SK-MEL-5 (cell line): ENCODE measurements at regions not wholly inside any gene's neighbourhood (a gene's known extent, or its start where the extent isn't known, plus 50 kb on each side); places are given as distances from the start of the nearest gene placed in this dataset.
"Not testable (repeated sequence)": the region's sequence is repeated elsewhere in the genome, so short reads cannot be mapped to it uniquely, and the experiment has no call there.

ENCODE experiments used
- DNase-seq: peaks from one replicate; pipeline ENCODE4 v3.0.0-alpha.2; 2016; ENCODE audit warnings: low read depth, low spot score
- in situ Hi-C: cut with HindIII; loops from 2 replicates; pipeline ENCODE4 v1.10.0; 2016; ENCODE audit warnings: low sequenced_read_pairs, high pct_unique_total_duplicates, low pct_unique_long_range_greater_than_20kb

DNA sequence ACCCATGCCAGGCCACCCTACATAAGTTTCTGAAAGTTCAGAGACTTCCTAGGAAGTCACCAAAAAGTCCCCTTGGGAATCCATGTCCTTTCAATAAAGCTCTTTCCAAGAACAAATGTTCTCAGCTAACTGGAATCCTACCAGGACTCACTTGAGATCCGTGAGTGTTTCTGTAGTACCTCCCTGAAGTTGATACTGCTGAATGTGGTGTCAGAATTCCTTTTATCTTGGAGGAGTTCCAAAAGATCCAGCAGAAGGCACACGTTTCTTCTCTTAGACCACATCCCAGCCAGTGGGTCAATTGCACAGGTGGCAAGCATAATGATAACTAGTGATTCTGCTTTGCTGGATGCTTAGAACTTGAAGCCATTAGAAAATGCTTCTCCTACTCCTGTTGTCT is 689.7 kb upstream of the IGFBP3 start:
- in situ Hi-C loops: no loop called here
- no peak for DNase-seq

DNA sequence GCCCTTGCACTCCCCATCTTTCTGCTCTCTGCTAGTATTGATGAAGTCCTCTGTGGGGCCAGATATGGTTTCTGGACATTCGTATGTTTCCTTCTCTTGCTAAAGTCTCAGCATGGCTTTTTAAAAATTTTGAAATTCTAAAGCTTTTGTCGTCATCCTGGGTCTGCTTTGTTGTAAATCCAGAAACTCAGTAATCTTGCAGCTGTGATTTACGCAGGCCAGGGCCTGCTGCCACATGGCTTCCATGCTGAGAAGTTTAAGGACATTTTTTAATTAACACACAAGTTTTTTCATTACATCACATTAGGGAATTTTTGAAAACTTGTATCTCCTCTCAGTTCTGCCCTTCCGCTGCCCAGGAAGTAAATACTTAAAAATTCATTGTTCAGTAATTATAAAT is 686.1 kb upstream of the IGFBP3 start:
- no peak for DNase-seq
- in situ Hi-C loops: no loop called here

DNA sequence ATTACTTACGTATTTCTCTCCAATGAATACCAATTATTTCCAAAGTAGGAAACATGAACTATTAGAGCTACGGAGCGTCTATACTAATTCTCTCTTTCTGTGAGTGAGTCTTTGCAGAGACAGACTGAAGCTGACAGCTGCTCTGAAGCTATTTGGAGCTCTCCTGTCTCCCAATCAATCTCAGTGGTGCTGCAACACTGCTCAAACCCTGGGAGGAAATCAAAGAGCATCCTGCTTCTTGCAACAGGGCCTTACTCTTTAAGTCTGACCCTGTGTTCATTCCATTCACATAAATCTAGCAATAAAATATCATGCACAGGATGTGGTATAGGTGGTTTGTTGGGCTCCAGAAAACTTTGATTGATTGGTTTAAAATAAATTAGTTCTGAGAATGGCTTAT is 685.7 kb upstream of the IGFBP3 start:
- in situ Hi-C loops: no loop called here
- no peak for DNase-seq

DNA sequence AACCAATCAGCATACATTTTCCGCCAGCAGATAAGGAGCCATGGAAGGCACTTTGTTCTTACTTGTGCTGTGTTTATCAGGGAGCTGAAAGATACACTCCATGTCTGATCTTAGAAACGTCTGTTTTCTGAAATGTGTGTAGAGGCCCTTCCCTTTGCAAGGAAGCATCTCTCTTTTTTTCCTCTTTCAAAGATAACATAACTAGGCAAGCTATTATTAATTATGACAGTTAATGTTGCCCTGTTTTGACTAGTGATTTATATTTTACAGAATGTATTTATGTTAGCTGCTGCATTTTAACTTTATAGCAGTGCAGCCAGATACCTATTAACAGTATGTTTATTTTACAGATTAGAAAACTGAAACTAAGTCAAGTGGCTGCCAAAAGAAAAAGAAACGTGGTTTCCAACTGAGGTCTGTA is 683.2 kb upstream of the IGFBP3 start:
- DNase-seq: no peak
- in situ Hi-C loops: no loop called here

DNA sequence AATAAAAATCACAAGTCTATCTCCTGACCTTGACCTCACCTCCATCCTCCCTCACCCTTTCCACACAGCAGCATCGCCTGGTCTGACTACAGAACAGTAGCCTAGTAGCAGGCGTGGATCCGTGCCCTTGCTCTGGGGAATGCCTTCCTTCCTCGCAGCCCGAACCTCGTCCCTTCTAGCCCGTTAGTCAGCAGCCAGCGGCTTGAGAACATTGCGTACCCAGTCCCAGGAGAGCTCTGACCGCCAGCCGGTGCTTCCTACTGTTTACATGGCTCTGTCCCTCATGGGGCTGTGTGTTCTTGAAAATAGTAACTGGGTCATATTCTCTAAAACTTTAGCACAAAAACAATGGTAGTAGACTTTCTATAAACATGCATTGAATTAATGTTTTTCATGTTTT is 682.7 kb upstream of the IGFBP3 start:
- DNase-seq: no peak
- in situ Hi-C loops: no loop called here

DNA sequence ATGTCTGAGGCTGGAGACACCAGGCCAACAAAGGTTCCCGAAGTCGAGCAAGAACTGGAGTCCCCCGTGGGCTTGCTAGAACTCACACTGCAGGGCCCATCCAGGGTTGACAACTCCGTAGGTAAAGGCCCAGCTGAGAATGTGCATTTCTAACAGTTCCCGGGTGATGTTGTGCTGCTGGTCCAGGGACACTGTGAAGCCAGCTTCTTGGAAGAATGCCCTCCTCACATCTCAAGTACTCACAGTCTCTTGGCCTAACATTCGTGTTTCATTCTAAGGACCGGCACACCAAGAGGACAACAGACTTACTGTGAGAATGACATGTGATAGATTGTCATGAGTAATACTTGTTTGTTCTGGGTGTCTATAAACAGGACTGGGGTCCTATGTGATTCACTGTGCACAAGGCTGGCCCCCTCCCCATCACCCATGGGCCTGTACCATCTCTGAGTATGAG is 682.3 kb upstream of the IGFBP3 start:
- in situ Hi-C loops: no loop called here
- peak; percentile 45 for DNase-seq

DNA sequence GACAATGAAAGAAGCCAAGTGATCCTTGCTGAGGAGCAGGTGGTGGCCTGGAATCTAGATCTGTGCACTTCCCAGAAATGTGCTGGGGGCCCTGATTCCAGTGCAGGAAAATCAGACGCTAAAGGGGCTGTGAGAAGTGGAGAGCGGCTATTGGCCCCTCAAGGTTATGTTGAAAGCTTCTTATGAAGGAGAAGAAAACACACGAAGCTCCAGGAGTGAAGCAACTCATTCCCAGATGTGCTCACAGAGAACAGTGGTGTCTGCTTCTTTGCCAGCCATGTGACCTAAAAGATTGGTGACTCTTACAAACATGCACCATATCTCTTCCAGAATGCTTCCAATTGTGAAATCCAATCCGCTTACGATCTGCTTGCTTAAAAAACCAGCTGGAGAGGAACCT is 679.3 kb upstream of the IGFBP3 start:
- in situ Hi-C loops: no loop called here
- no peak for DNase-seq

DNA sequence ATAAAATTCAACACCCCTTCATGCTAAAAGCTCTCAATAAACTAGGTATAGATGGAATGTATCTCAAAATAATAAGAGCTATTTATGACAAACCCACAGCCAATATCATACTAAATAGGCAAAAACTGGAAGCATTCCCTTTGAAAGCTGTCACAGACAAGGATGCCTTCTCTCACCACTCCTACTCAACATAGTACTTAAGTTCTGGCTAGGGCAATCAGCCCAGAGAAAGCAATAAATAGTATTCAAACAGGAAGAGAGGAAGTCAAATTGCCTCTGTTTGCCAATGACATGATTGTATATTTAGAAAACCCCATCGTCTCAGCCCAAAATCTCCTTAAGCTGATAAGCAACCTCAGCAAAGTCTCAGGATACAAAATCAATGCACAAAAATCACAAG is 673.8 kb upstream of the IGFBP3 start:
- in situ Hi-C loops, DNase-seq: not testable (repeated sequence)

DNA sequence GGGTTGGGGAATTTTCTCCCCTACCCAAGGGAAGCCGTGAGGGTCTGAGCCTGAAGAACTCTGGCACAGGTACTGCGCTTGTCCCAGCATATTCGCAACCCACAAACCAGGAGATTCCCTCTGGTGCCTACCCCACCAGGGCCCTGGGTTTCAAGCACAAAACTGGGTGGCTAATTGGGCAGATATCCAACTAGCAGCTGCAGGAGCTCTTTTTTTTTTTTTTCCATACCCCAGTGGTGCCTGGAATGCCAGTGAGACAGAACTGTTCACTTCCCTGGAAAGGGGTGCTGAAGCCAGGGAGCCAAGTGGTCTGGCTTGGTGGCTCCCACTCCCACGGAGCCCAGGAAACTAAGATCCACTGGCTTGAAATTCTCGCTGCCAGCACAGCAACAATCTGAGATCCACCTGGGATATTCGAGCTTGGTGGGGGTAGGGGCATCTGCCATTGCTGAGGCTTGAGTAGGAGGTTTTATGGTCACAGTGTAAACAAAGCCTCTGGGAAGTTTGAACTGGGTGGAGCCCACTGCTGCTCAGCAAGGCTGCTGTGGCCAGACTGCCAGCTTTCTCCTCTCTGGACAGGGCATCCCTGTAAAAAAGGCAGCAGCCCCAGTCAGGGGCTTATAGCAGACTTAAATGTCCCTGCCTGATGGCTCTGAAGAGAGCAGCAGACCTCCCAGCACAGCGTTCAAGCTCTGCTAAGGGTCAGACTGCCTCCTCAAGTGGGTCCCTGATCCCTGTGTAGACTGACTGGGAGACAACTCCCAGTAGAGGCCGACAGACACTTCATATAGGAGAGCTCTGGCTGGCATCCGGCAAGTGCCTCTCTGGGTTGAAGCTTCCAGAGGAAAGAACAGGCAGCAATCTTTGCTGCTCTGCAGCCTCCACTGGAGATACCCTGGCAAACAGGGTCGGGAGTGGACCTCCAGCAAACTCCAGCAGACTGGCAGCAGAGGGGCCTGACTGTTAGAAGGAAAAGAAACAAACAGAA is 670.1 kb upstream of the IGFBP3 start:
- in situ Hi-C loops, DNase-seq: not testable (repeated sequence)

DNA sequence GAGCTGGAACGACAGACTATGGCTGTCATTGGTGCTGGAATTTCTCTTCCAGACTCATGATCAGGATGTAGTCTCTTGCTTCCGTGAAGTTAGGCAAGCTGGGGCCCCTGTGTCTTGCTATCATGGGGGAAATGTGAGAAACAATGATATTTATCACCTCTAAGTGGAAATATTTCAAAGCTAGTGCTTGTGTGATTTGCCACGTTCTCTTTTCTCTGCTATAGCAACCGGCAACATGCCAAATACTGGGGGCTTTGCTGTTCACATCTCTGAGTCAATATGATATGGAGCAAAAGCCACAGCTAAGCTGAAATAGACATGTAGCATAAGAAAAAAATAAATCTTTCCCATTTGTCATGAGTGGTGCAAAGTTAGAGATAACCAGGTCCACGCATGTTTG is 668.2 kb upstream of the IGFBP3 start:
- DNase-seq: no peak
- in situ Hi-C loops: no loop called here

DNA sequence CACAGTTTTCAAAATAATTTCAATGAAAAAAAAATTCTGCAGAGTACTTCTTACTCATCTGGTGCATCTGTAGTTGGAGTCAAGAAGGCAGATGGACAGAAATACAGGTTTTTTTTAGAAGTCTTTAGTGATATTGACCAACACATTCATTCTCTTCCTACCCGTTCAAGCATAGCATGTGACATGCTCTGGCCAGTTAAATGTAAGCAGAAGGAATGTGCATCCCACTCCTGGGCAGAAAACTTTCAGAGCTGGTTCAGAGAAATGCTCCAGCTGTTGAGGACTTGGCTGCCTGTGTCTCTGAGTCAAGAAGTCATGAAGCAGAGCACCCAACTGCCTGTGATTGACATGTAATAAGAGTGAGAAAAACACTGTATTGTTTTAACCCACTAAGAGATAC is 665.3 kb upstream of the IGFBP3 start:
- no peak for DNase-seq
- in situ Hi-C loops: no loop called here

DNA sequence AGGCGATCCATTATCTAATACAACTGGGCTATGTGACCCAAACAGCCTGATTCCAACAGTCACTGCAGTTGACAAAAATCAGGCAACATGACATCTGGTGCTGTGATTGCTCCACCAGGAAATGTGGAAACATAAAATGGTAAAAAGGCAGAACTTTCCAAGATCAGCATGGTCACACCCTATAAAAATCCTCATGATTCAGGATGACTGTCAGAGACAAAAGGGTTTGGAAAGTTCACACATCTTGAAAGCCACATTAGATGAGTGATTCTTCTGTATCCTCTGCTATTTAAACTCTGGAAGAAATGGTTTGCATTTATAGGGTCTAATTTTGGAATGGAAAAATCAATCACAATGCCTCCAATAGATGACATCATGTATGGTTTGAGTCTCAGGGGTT is 662.6 kb upstream of the IGFBP3 start:
- no peak for DNase-seq

DNA sequence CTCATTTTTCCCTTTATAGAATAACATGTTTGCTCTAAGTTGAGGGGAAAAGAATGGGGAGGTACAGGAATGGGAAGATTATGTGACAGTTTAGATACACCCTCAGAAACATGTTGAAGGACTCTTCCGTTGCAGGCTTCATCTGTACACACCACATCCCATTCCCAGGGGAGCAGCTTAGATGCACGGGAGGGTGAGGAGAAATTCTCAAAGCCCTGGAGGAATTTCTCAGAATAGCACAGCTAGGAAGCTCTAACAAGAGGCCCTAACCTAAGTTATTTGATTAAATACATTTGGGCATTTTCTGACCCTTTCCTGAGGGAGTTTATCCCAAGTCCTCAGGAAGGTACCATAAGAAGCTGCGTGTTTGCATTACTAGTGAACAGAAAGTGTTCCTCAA is 660.2 kb upstream of the IGFBP3 start:
- no peak for DNase-seq
- in situ Hi-C loops: no loop called here

More for the DNA sequence above, 662.6 kb upstream of the IGFBP3 start:
- in situ Hi-C loops: no loop called here

DNA sequence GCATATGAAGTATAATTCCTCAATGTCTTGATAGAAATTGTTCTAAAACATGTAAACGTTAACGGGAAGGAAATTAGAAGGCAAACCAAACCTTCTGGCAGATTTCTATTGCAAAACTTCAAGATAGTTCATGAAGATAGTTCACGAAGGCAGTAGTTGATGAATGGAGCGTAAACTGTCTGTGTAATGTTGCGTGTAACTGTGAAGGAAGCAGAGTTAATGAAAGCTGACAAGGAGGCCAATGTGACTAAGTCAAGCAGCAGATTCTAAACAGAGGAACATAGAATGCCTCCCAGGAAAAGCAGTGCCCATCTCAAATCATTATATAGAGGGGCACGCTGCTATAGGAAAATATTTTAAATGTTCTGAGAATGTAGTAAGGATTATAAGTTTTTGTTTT is 659.7 kb upstream of the IGFBP3 start:
- DNase-seq: no peak
- in situ Hi-C loops: no loop called here

DNA sequence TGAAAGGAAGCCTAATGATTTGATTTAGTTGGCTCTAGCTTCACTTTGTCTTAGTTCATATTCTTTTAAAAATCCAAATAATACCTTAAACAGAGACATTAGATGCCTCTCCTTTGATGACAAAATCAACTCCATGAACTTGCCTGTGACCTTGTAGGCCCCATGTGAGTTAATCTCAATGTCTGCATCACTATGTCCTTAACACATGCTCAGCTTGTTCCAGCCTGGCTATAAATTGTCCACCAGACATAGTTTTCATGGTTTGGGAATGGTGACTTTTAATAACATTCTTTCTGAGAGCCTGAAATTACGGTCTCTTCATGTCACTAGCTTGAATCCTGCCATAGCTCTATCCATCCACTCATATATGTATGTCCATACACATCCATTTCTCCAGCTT is 656.3 kb upstream of the IGFBP3 start:
- no peak for DNase-seq
- in situ Hi-C loops: no loop called here

DNA sequence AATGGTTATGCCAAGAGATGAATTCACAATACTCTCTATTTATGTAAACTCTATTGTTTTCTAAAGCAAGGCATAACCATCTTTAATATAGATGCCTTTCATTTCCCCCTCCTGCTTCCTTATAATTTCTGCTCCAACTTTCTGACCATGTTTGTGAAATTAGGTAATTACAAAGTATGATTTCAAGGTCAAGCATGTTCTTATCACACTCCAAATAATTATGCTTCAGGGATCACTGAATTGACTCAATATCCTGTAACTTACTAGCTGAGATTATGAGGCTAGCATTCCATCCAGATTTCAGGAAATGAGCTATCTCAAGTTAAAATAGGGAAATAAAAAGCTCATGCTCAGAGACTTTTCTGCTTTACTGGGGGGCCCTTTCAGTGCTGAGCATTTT is 655.9 kb upstream of the IGFBP3 start:
- in situ Hi-C loops: no loop called here
- DNase-seq: no peak

DNA sequence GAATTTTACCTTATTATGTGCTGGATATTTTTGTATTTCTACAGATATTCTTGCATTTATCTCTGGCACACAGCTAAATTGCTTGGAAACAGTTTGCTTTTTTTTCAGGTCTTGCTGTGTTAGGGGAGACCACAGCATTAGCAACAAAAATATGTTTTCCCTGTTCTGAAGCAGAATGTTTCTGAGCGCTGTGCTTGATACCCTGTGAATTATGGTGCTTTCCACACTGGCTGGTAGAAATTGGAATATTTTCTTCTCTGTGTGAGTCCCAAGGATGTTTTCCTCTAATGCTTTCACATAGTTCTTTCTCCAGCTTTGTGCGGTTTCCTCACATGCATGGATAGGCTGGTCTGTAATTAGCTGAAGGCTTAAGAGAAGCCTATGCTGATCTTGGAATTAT is 651.6 kb upstream of the IGFBP3 start:
- DNase-seq: no peak
- in situ Hi-C loops: no loop called here

DNA sequence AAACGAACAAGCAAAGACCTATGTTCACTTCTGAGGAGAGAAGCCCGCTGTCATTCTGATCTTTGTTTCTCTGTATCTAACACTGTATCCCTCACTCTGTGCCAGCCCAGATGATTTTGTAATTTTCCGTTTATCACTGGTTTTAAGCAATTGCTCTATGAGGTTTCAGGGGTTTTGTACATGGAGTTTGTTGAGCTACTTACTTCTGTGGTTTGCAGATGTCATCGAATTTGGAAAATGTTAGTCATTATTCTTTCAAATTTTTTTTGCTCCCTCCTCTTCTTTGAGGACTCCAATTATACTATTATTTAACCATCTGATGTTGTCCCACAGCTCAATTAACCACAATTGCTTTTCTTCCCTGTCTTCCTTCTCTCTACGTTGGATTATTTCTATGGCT is 650.9 kb upstream of the IGFBP3 start:
- no peak for DNase-seq
- in situ Hi-C loops: no loop called here

DNA sequence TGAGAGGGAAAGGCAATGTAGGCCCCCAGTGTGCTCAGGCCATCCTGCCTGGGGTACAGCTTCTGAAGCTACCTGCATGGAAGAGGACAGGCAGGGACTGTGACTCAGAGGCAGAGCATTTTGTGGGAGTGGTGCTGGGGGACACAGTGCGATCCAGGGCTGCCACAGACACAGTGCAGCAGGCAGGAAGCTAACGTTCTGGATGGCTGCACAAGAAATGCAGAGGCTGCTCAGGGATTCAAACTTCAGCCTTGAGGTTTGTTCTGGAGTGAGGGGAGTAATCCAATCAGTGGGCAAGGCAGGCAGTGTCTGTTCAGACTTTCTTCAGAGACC is 648.0 kb upstream of the IGFBP3 start:
- DNase-seq: no peak

More for the DNA sequence above, 648.0 kb upstream of the IGFBP3 start:
- in situ Hi-C loops: no loop called here
